HG03139 (cell line): ENCODE measurements at regions not wholly inside any gene's neighbourhood (a gene's known extent, or its start where the extent isn't known, plus 50 kb on each side); places are given as distances from the start of the nearest gene placed in this dataset.
"Not testable (repeated sequence)": the region's sequence is repeated elsewhere in the genome, so short reads cannot be mapped to it uniquely, and the experiment has no call there.

Experiments
- ATAC-seq: cut with Tn5 transposase; IDR thresholded peaks from one replicate; pipeline ENCODE4 v1.9.1; 2021; ENCODE audit not compliant: unreplicated experiment

DNA sequence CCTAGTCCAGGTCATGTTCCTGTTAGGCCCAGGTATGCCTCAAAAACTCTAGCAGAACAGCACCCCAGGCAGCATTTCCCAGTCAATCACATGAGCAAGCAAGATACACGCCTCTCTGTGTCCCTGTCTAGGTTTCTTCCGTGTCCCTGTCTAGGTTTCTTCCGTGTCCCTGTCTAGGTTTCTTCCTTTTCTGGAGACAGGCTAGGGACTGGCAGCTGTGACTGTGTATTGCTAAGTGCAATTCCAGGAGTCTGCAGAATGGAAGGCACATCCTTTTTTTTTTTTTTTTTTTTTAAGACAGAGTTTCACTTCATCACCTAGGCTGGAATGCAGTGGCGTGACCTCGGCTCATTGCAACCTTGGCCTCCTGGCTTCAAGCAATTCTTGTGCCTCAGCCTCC is 77.6 kb downstream of the SETD4 start:
- no peak for ATAC-seq

DNA sequence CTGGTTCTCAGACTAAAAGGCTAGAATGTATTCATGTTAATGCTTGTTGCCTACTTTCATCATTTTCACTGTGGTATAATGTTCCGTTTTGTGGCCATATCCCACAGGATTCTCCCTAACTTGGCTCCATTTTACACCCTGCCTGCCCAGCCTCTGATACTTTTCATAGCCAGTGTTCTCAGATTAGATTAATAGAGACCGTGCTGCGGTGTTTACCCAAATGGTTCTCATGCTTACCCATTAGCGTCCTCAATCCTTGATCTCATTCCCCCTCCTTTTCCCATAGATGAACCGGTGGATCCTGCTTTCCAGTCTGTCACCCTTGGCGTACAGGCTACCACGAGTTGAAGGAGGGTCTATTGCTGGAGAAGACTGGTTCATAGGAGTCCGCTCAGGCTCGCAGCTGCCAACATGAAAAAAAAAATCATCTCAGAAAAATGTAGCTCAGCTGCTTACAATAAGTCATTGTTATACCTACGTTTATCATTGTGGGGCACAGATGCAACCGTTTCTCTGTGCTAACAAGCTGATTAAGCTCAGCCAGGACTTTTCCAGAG is 78.7 kb downstream of the SETD4 start:
- no peak for ATAC-seq

DNA sequence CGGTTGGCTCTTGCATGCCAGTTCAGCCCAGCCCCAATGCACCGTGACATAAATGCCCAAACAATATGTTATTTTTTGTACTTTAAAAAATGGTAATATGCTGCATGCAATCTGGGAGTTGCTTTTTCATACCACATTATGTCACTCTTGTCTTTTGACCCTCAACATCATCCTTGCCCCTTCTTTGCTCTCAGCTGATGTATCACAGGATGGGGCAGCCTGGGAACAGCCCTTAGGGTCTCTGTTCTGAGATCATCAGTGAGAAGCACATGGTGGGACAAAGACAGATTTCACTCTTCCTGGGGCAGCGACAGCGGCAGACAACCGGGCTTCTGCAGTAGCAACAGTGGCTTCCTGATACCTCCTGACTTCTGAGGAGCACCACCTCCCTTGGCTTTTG is 79.5 kb downstream of the SETD4 start:
- no peak for ATAC-seq

DNA sequence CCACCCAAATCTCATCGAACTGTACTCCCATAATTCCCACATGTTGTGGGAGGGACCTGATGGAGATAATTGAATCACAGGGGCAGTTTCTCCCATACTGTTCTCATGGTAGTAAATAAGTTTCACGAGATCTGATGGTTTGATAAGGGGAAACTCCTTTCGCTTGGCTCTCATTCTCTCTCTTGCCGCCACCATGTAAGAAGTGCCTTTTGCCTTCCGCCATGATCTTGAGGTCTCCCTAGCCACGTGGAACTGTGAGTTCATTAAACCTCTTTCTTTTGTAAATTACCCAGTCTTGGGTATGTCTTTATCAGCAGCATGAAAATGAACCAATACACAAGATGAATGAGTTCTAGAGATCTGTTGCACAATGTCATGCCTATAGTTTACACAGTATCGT is 82.5 kb downstream of the SETD4 start:
- not testable (repeated sequence) for ATAC-seq

DNA sequence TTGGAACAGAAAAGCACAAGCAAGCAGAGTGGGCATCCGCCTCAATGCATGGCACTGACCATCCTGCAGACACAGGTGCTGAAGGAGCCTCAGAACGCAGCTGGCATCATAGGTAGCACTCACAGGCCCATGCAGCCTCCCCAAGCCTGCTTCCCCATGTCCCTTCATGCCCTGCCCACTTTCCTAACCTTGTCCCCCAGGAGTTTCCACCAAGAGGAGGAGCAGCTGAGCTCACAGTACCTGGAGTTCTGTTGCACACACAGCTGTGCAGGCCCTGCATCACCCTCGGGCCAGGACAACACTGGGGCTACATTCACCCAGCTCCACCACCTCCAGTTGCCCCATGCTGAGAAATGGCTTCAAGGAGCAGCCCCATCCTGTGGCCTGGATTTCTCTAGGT is 83.4 kb downstream of the SETD4 start:
- ATAC-seq, result no peak

- no peak for ATAC-seq
These were observed 83.8 kb downstream of the SETD4 start for GRCh38 chr21:35976481-35976880.

GRCh38 chr21:35974775-35975174 is 85.6 kb downstream of the SETD4 start:
- ATAC-seq, result no peak

- no peak for ATAC-seq
These were observed 88.5 kb downstream of the SETD4 start for GRCh38 chr21:35971824-35972223.

- no peak for ATAC-seq
These were observed 91.0 kb downstream of the SETD4 start for GRCh38 chr21:35969281-35969680.

GRCh38 chr21:35968564-35968963 is 91.8 kb downstream of the SETD4 start:
- no peak for ATAC-seq

DNA sequence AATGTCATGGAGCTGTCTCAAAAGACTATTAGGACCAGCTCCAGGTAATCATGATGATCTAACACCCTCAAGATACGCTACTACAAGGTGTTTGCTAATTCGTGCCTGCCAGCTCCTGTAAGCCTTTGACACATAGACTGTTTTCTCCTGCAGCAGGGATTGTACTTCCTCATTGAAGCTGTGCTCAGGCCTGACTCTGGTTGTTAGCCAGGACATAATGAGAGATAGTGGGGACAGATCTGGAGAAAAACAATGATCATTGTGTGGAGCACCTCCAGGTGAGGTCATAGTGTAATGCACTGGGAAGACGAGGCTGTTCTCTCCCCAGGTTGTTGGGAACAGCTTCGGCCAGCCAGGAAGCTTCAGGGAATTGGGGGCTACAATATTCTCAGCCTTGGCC is 94.6 kb downstream of the SETD4 start:
- no peak for ATAC-seq

DNA sequence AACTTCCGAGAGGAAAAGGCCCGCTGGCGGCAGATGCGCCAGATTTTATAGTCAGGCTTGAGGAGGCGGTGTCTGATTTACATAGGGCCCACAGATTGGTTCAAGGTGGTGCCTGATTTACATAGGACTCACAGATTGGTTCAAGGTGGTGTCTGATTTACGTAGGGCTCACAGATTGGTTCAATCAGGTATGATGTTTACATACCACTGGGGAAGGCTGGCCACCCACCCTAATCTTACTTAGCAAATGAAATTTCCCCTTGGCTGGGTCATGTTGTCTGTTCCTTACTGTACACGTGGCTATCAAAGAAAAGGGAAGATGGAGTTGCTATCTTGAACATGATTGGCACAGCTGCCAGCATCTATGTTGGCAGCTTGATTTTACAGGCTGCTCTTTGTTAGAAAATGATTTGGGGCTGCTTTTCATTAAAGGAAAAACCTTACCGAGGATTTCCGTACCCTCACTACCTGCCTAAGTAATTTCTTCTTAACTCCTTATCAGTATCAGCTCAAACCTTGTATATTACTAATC is 96.3 kb downstream of the SETD4 start:
- no peak for ATAC-seq

DNA sequence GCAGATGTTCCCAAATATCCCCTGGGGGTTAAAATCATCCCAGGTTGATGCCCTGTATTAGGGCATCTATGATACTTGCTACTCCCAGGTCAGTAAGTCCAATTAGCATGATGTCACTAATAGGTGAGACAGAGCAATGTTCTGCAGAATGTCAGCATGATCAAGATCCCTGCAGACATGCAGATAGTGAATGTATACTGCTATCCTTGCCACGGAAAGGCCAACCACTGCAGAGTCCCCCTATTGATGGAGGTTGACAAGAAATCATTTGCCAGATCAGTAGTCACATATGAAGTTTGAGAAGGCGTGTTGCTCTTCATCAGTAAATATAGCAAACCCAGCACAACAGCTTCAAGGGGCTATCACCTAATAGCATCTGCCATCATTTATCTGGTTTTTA is 97.4 kb downstream of the SETD4 start:
- ATAC-seq, result no peak

GRCh38 chr21:35954066-35954465 is 106.3 kb downstream of the SETD4 start:
- ATAC-seq, result no peak

- ATAC-seq, result no peak
These were observed 106.7 kb downstream of the SETD4 start for GRCh38 chr21:35953597-35953996.

DNA sequence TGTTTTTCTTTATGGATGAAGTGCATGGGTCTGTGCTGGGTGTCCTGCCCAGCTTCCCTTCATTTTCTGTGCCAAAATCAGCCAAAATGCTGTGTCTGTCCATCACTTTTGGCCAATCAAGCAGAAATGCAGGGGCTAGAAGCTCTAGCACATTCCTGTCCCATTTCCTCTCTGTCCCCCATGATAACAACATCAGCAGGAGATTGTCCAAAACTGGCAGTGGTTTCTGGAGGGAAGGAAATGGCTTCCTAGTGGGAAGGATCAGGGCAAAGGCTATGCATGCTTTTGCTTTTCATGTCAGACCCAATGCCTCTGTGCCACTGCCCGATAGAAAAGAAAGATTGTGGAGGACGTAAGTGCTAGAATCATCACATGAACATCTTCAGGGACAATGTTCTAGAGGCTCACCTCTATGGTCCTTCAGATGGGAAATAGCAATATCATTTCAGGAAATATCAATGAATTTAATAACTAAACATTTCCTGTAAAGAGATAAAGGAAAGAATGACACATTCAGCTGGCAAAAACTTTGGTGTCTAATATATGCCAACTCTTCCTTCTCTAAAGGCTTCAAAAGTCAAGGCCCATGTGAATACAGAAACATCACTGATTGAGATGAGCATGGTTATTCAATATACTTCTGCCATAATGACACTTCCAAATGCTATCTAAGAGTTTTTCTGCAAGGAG is 107.5 kb downstream of the SETD4 start:
- no peak for ATAC-seq

DNA sequence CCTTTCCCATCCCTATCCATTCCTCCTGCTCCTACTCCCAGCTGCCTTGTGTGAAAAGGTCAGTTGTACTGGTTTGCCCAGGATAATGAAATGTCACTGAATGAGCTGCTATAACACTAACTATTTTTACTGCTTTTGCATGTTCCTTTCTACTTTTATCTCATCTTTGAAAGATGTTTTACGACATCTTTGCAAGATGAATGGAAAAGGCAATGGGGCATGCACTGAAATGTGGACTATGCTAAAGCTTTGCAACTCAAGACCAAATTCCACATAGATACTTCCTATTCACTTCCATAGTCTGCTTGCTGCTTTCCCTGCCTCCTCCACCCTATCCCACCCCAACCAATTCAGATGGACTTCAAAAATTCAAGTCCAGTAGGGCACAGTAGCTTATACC is 111.3 kb downstream of the SETD4 start:
- no peak for ATAC-seq

- no peak for ATAC-seq
These were observed 115.1 kb downstream of the SETD4 start for GRCh38 chr21:35945089-35945671.

- no peak for ATAC-seq
These were observed 116.6 kb downstream of the SETD4 start for GRCh38 chr21:35943752-35944151.

DNA sequence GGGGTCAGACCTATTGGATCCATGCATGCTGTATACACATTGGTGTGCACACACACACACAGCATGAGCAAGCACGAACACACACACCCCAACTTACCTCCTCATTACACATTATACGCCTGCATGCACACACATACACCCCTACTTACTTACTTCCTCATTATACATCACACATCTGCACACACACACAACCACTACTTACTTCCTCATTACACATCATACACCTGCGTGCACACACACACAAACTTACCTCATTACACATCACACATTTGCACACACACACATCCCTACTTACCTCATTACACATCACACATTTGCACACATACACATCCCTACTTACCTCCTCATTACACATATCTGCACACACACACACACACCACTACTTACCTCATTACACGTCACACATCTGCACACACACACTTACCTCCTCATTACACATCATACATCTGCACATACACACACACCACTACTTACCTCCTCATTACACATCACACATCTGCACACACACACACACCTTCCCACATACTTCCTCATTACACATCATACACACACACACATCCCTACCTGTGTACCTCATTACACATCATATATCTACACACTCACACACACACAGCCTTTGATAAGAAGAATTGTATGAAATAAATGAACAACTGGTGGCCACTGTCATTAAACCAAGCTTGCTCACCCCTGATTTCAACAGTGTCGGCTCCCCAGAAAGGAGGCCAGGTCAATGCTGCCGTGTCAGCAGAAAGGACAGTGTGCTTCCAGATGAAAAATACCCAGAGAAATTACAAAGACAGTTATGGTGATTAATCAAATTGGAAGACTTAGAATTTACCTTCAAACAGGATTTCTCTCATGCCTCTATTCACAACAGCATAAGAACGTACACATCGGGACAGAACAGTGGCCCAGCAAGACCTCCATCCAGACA is 117.8 kb downstream of the SETD4 start:
- ATAC-seq, result no peak
